ENCODE measurements at regions not wholly inside any gene's neighbourhood (a gene's known extent, or its start where the extent isn't known, plus 50 kb on each side); places are given as distances from the start of the nearest gene placed in this dataset.

GRCh38 chr4:41318839-41319530 is 62.3 kb downstream of the UCHL1 start:
- no peak overlapping the region for H3K4me3 ChIP-seq
- no peaks in the 10 kb centered on the region for H3K9me3 ChIP-seq (ENCODE audit: low read depth)
- TF ChIP-seq, protein P1, sequence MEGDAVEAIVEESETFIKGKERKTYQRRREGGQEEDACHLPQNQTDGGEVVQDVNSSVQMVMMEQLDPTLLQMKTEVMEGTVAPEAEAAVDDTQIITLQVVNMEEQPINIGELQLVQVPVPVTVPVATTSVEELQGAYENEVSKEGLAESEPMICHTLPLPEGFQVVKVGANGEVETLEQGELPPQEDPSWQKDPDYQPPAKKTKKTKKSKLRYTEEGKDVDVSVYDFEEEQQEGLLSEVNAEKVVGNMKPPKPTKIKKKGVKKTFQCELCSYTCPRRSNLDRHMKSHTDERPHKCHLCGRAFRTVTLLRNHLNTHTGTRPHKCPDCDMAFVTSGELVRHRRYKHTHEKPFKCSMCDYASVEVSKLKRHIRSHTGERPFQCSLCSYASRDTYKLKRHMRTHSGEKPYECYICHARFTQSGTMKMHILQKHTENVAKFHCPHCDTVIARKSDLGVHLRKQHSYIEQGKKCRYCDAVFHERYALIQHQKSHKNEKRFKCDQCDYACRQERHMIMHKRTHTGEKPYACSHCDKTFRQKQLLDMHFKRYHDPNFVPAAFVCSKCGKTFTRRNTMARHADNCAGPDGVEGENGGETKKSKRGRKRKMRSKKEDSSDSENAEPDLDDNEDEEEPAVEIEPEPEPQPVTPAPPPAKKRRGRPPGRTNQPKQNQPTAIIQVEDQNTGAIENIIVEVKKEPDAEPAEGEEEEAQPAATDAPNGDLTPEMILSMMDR (IDR thresholded peaks at IDR 0.05; ENCODE audit: low read depth, low read length): no peak
- H3K4me1 ChIP-seq (ENCODE audit: low read depth): no peaks in the 10 kb centered on the region
- H3K36me3 ChIP-seq: no peaks in the 10 kb centered on the region
- DNase-seq (ENCODE audit: low read depth in 1 of 2, low spot score in 1 of 2): peak in 1 of 2 donors; percentile 91
- no peak overlapping the region for H3K27ac ChIP-seq
- H3K27me3 ChIP-seq: peaks cover 80% of the 10 kb centered on the region

DNA sequence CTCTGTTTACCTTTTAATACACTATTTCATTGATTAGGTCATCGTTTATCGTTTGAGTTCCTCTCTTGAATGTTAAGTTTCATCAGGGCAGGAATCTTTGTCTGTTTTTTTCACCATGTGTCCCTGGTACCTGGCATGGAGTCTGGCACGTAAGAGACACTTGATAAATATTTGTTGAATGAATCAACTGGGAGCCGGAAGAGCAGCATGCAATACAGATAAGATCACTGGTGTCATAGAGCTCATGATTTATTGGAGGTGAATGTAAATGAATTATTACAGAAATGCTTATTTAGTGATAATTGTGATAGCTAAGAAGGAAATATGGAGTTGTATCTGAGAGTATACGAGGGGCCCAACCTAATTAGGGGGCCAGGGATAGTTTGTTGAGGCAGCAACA is 62.8 kb downstream of the UCHL1 start:
- H3K4me3 ChIP-seq: no peak overlapping the region
- H3K36me3 ChIP-seq: no peaks in the 10 kb centered on the region
- no peak overlapping the region for H3K27ac ChIP-seq
- H3K27me3 ChIP-seq: peaks cover 86% of the 10 kb centered on the region
- no peaks in the 10 kb centered on the region for H3K9me3 ChIP-seq (ENCODE audit: low read depth)
- H3K4me1 ChIP-seq (ENCODE audit: low read depth): no peaks in the 10 kb centered on the region
- TF ChIP-seq, protein P1 (IDR thresholded peaks at IDR 0.05; ENCODE audit: low read depth, low read length): no peak
- no peak for DNase-seq (ENCODE audit: low read depth in 1 of 2, low spot score in 1 of 2)

DNA sequence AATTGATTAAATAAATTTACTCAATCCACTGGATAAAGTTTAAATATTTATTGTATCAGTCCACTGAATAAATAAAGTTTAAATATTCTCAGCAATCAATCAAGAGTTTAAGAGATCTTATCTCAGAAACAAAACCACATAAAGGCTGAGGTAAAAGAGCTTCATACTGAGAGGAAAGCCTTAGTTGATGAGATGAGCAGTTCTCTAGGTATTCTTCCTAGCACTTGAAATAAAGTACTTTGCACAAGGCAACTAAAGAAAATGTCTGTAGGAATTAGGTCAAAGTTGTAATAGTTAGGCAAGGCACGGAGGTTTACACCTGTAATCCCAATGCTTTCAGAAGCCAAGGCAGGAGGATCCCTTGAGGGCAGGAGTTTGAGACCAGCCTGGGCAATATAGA is 63.5 kb downstream of the UCHL1 start:
- H3K9me3 ChIP-seq (ENCODE audit: low read depth): no peaks in the 10 kb centered on the region
- H3K4me3 ChIP-seq: no peak overlapping the region
- H3K36me3 ChIP-seq: no peaks in the 10 kb centered on the region
- DNase-seq (ENCODE audit: low read depth in 1 of 2, low spot score in 1 of 2): no peak
- H3K27ac ChIP-seq: no peak overlapping the region
- H3K27me3 ChIP-seq: peaks cover 87% of the 10 kb centered on the region
- TF ChIP-seq, protein P1 (IDR thresholded peaks at IDR 0.05; ENCODE audit: low read depth, low read length): no peak
- H3K4me1 ChIP-seq (ENCODE audit: low read depth): no peaks in the 10 kb centered on the region

- Histone ChIP-seq H3K27me3 (peaks cover 88% of the 10 kb centered on the region), H3K4me1 (ENCODE audit: low read depth) (no peaks in the 10 kb centered on the region), H3K27ac (no peak overlapping the region), H3K36me3 (no peaks in the 10 kb centered on the region), H3K4me3 (no peak overlapping the region), H3K9me3 (ENCODE audit: low read depth) (no peaks in the 10 kb centered on the region)
- no peak for DNase-seq (ENCODE audit: low read depth in 1 of 2, low spot score in 1 of 2)
- TF ChIP-seq, protein P1 (IDR thresholded peaks at IDR 0.05; ENCODE audit: low read depth, low read length): no peak
Measured at GRCh38 chr4:41320786-41321185, 64.1 kb downstream of the UCHL1 start.

GRCh38 chr4:41321216-41321945 is 64.7 kb downstream of the UCHL1 start:
- no peaks in the 10 kb centered on the region for H3K9me3 ChIP-seq (ENCODE audit: low read depth)
- peaks cover 88% of the 10 kb centered on the region for H3K27me3 ChIP-seq
- no peak overlapping the region for H3K27ac ChIP-seq
- H3K4me1 ChIP-seq (ENCODE audit: low read depth): no peaks in the 10 kb centered on the region
- TF ChIP-seq, protein P1 (IDR thresholded peaks at IDR 0.05; ENCODE audit: low read depth, low read length): no peak
- DNase-seq (ENCODE audit: low read depth in 1 of 2, low spot score in 1 of 2): no peak
- no peaks in the 10 kb centered on the region for H3K36me3 ChIP-seq
- H3K4me3 ChIP-seq: no peak overlapping the region

Data from cardiac muscle cell (in vitro differentiated cells and primary cell).